IMR-90 (cell line): ENCODE measurements at regions not wholly inside any gene's neighbourhood (a gene's known extent, or its start where the extent isn't known, plus 50 kb on each side); places are given as distances from the start of the nearest gene placed in this dataset.

ENCODE experiments used
- ATAC-seq: fragments of 200-7000 bp; cut with Tn5 transposase; 2 replicates; pipeline ENCODE4 v1.9.1; 2020; ENCODE audit warnings: low read depth, mild to moderate bottlenecking, moderate library complexity
- BruUV-seq: library from RNA; stranded (reverse); fragments of 400-500 nt; replicated peaks from 2 replicates; lab custom pipeline; 2021; lab: Mats Ljungman, UMichigan
- CTCF ChIA-PET: fragments of 300-600 bp; formaldehyde crosslinking; extraction: SDS; loops from one replicate; lab custom pipeline; 2021; ENCODE audit warnings: antibody characterized with exemption; lab: Yijun Ruan, JAX
- POLR2A ChIA-PET: fragments of 300-600 bp; sonication (Branson Sonifier 250); formaldehyde crosslinking; loops from one replicate; lab custom pipeline; 2022; ENCODE audit warnings: antibody characterized with exemption; ENCODE audit not compliant: unreplicated experiment; lab: Charles Lee
- DNase-seq: peaks from one replicate; pipeline ENCODE4 v3.0.0; 2013
- H2AFZ ChIP-seq: replicated peaks from 2 replicates; pipeline ENCODE3; 2013; ENCODE audit warnings: low read length, mild to moderate bottlenecking; ENCODE audit not compliant: poor library complexity
- H2AK5ac ChIP-seq: 2 replicates; pipeline ENCODE4 v1.6.1; 2013; ENCODE audit warnings: low read depth, low read length, inconsistent platforms
- H2AK9ac ChIP-seq: replicated peaks from 2 replicates; pipeline ENCODE3; 2013; ENCODE audit warnings: mild to moderate bottlenecking, low read depth, low read length, moderate library complexity; ENCODE audit not compliant: poor library complexity
- H2BK120ac ChIP-seq: 2 replicates; pipeline ENCODE4 v1.6.1; 2013; ENCODE audit warnings: low read depth, low read length, inconsistent platforms
- H2BK15ac ChIP-seq: 3 replicates; pipeline ENCODE4 v1.6.1; 2013; ENCODE audit warnings: low read depth, low read length, inconsistent platforms
- H2BK20ac ChIP-seq: 2 replicates; pipeline ENCODE4 v1.6.1; 2013; ENCODE audit warnings: low read depth, mild to moderate bottlenecking, inconsistent platforms, low read length, moderate library complexity
- H2BK5ac ChIP-seq: 2 replicates; pipeline ENCODE4 v1.6.1; 2013; ENCODE audit warnings: mild to moderate bottlenecking, low read depth, low read length, inconsistent platforms; ENCODE audit not compliant: poor library complexity, severe bottlenecking
- H3K14ac ChIP-seq: replicated peaks from 2 replicates; pipeline ENCODE4 v1.6.1; 2013; ENCODE audit warnings: low read depth, low read length, inconsistent platforms
- H3K18ac ChIP-seq: 2 replicates; pipeline ENCODE4 v1.6.1; 2013; ENCODE audit warnings: low read depth, low read length, control low read depth
- H3K23ac ChIP-seq: 2 replicates; pipeline ENCODE4 v1.6.1; 2013; ENCODE audit warnings: low read depth, low read length, inconsistent platforms
- H3K27ac ChIP-seq: 2 replicates; pipeline ENCODE4 v1.5.1; 2013; ENCODE audit warnings: mild to moderate bottlenecking, control low read depth, low read length; ENCODE audit not compliant: insufficient read depth
- H3K27me3 ChIP-seq: 2 replicates; pipeline ENCODE4 v1.6.1; 2013; ENCODE audit warnings: low read length; ENCODE audit not compliant: control insufficient read depth, insufficient read depth
- H3K36me3 ChIP-seq: 2 replicates; pipeline ENCODE4 v1.6.1; 2013; ENCODE audit warnings: low read length, mixed read lengths; ENCODE audit not compliant: control insufficient read depth, insufficient read depth
- H3K4ac ChIP-seq: 2 replicates; pipeline ENCODE4 v1.6.1; 2013; ENCODE audit warnings: low read depth, low read length, inconsistent platforms
- H3K4me1 ChIP-seq: 2 replicates; pipeline ENCODE4 v1.6.1; 2013; ENCODE audit warnings: low read length, mixed read lengths; ENCODE audit not compliant: control insufficient read depth, insufficient read depth
- H3K4me2 ChIP-seq: 2 replicates; pipeline ENCODE4 v1.6.1; 2013; ENCODE audit warnings: low read depth, mild to moderate bottlenecking, control low read depth, low read length, moderate library complexity
- H3K4me3 ChIP-seq: 2 replicates; pipeline ENCODE4 v1.5.1; 2013; ENCODE audit warnings: low read depth, mild to moderate bottlenecking, control low read depth, low read length, moderate library complexity; ENCODE audit not compliant: insufficient read depth
- H3K56ac ChIP-seq: 2 replicates; pipeline ENCODE4 v1.6.1; 2013; ENCODE audit warnings: low read length, inconsistent platforms; ENCODE audit not compliant: insufficient read depth; ENCODE audit errors: extremely low read depth
- H3K79me1 ChIP-seq, 2 experiments: 2 replicates each; pipeline ENCODE4 v1.6.1; 2013; ENCODE audit warnings: low read length in 2 of 2, inconsistent platforms in 1 of 2, low read depth in 1 of 2
- H3K9ac ChIP-seq: 2 replicates; pipeline ENCODE4 v1.6.1; 2013; ENCODE audit warnings: low read depth, low read length, control low read depth
- H3K9me1 ChIP-seq: 2 replicates; pipeline ENCODE4 v1.6.1; 2013; ENCODE audit warnings: low read length, inconsistent platforms; ENCODE audit not compliant: insufficient read depth
- H3K9me3 ChIP-seq: 2 replicates; pipeline ENCODE4 v1.6.1; 2013; ENCODE audit warnings: low read length; ENCODE audit not compliant: control insufficient read depth, insufficient read depth
- H4K20me1 ChIP-seq: 2 replicates; pipeline ENCODE4 v1.6.1; 2013; ENCODE audit warnings: low read length, inconsistent platforms; ENCODE audit not compliant: insufficient read depth
- H4K5ac ChIP-seq: 2 replicates; pipeline ENCODE4 v1.6.1; 2013; ENCODE audit warnings: mild to moderate bottlenecking, low read depth, low read length, control low read depth
- H4K8ac ChIP-seq, 2 experiments: 2 replicates each; pipeline ENCODE4 v1.6.1; 2013; ENCODE audit warnings: low read depth in 2 of 2, low read length in 2 of 2, control low read depth in 1 of 2, inconsistent platforms in 1 of 2
- H4K91ac ChIP-seq: 2 replicates; pipeline ENCODE4 v1.6.1; 2013; ENCODE audit warnings: low read depth, low read length, inconsistent platforms; ENCODE audit not compliant: insufficient read depth
- BHLHE40 ChIP-seq: fragments of 150-350 bp; IDR thresholded peaks from 2 replicates; pipeline ENCODE4 v1.6.1; 2016; ENCODE audit warnings: mild to moderate bottlenecking, low read depth, low read length
- CEBPB ChIP-seq: IDR thresholded peaks from 2 replicates; pipeline ENCODE4 v1.6.1; 2012; ENCODE audit warnings: low read depth, low read length, improper control_type of control experiment
- CHD1 ChIP-seq: IDR thresholded peaks from 2 replicates; pipeline ENCODE4 v1.6.1; 2012; ENCODE audit warnings: low read depth, low read length, improper control_type of control experiment
- FOS ChIP-seq: fragments of 150-350 bp; IDR thresholded peaks from 2 replicates; pipeline ENCODE4 v1.6.1; 2016; ENCODE audit warnings: low read depth, low read length
- MAFK ChIP-seq: IDR thresholded peaks from 2 replicates; pipeline ENCODE4 v1.6.1; 2012; ENCODE audit warnings: low read depth, low read length, improper control_type of control experiment
- MAZ ChIP-seq: IDR thresholded peaks from 2 replicates; pipeline ENCODE4 v1.6.1; 2012; ENCODE audit warnings: low read depth, mild to moderate bottlenecking, low read length, improper control_type of control experiment, moderate library complexity, borderline replicate concordance
- MXI1 ChIP-seq: IDR thresholded peaks from 2 replicates; pipeline ENCODE4 v1.6.1; 2012; ENCODE audit warnings: low read depth, mild to moderate bottlenecking, low read length, moderate library complexity, borderline replicate concordance
- NFE2L2 ChIP-seq: fragments of 150-350 bp; IDR thresholded peaks from 2 replicates; pipeline ENCODE4 v1.6.1; 2016; ENCODE audit warnings: low read depth, mild to moderate bottlenecking, low read length
- POLR2A ChIP-seq: IDR thresholded peaks from 2 replicates; pipeline ENCODE4 v1.6.1; 2012; ENCODE audit warnings: mild to moderate bottlenecking, low read depth, low read length
- RAD21 ChIP-seq: IDR thresholded peaks from 2 replicates; pipeline ENCODE4 v1.6.1; 2012; ENCODE audit warnings: low read length, improper control_type of control experiment
- RCOR1 ChIP-seq: IDR thresholded peaks from 2 replicates; pipeline ENCODE4 v1.6.1; 2012; ENCODE audit warnings: mild to moderate bottlenecking, low read length, improper control_type of control experiment; ENCODE audit not compliant: insufficient replicate concordance
- RFX5 ChIP-seq: IDR thresholded peaks from 2 replicates; pipeline ENCODE4 v1.8.0; 2012; ENCODE audit warnings: low read depth, mild to moderate bottlenecking, low read length, moderate library complexity
- SMC3 ChIP-seq: fragments of 150-350 bp; IDR thresholded peaks from 2 replicates; pipeline ENCODE4 v1.6.1; 2016; ENCODE audit warnings: low read depth, mild to moderate bottlenecking, antibody characterized with exemption, low read length, moderate library complexity
- WGBS, 2 experiments: methylation state at CpG; one replicate each; pipeline versions ENCODE4 v1.1.5 to v1.1.7; 2013; ENCODE audit warnings: missing lambda C conversion rate in 2 of 2; ENCODE audit not compliant: insufficient read length in 1 of 2; ENCODE audit errors: extremely low coverage in 2 of 2; 5-methylcytosine and 5-hydroxymethylcytosine counted together
- dilution Hi-C: fragments of 300-500 bp; cut with HindIII; formaldehyde crosslinking; loops from one replicate; pipeline ENCODE4 v1.14.3; 2018; ENCODE audit warnings: low sequenced_read_pairs; ENCODE audit not compliant: unreplicated experiment
- in situ Hi-C: fragments of 300-500 bp; cut with MboI; formaldehyde crosslinking; loops from 3 replicates; pipeline ENCODE4 v1.14.3; 2019; ENCODE audit warnings: low sequenced_read_pairs, inconsistent platforms, mixed read lengths
- intact Hi-C: fragments of 100-400 bp; cut with micrococcal nuclease; formaldehyde crosslinking; loops from 2 replicates; pipeline ENCODE4 v1.10.0; 2022
- TF ChIP-seq, protein P1 (sequence below): fragments of 150-350 bp; IDR thresholded peaks from 2 replicates; pipeline ENCODE4 v1.6.1; 2016; ENCODE audit warnings: low read depth, mild to moderate bottlenecking, low read length, moderate library complexity, borderline replicate concordance
- TF ChIP-seq, protein P2 (sequence below): conservative IDR thresholded peaks from 2 replicates; pipeline ENCODE4 v1.5.1; 2012; ENCODE audit warnings: mild to moderate bottlenecking, low read depth, low read length, improper control_type of control experiment

DNA sequence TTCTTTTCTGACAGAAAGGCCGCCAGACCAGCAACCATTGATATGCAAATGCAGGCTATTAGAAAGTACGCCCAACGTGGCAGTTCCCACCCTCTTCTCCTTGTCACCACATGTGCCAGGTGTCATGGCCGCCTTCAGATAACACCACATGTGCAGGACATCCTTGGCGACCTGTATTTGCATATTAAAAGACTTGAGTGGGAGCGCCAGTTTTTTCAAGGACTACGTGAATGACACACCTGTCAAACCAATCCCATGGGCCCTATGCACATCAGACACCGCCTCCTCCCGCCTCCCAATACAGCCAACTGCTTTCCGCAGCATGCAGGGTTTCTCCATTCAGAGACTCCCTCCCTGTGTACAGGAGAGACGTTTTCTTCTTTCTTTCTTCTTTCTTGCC lies 318.6 kb upstream of the FAR2 start:
- H2BK120ac ChIP-seq = no peak overlapping the region
- H3K9me1 ChIP-seq = no peaks in the 10 kb centered on the region
- ATAC-seq (no peak), DNase-seq (no peak)
- H3K9me3 ChIP-seq = peaks cover 2% of the 10 kb centered on the region; the same call in 1 of the 2 replicates
- dilution Hi-C loops = no loop called here
- in situ Hi-C loops = no loop called here
- ChIA-PET CTCF (no interaction called here), POLR2A (no interaction called here)
- intact Hi-C loops = no loop called here
- H2BK20ac ChIP-seq = no peak overlapping the region
- no peak overlapping the region for H3K4me3 ChIP-seq
- H3K14ac ChIP-seq = no peak overlapping the region
- no peak overlapping the region for H2BK5ac ChIP-seq
- no peak overlapping the region for H2AK9ac ChIP-seq
- H4K20me1 ChIP-seq = no peaks in the 10 kb centered on the region
- H3K27me3 ChIP-seq = no peaks in the 10 kb centered on the region; the same call in 1 of the 2 replicates
- H3K9ac ChIP-seq = no peak overlapping the region
- no peak overlapping the region for H3K4ac ChIP-seq
- H3K36me3 ChIP-seq = no peaks in the 10 kb centered on the region
- H3K56ac ChIP-seq = no peak overlapping the region
- H3K4me1 ChIP-seq = no peaks in the 10 kb centered on the region
- H3K27ac ChIP-seq = no peak overlapping the region
- H4K8ac ChIP-seq = no peak overlapping the region
- no peak overlapping the region for H3K18ac ChIP-seq
- no peak overlapping the region for H4K91ac ChIP-seq
- no peak overlapping the region for H2AFZ ChIP-seq
- H3K23ac ChIP-seq = no peak overlapping the region
- H3K79me1 ChIP-seq = no peaks in the 10 kb centered on the region
- TF ChIP-seq POLR2A (no peak), BHLHE40 (no peak), RCOR1 (no peak), MAZ (no peak), SMC3 (no peak), NFE2L2 (no peak), RAD21 (no peak), MXI1 (no peak), CHD1 (no peak), FOS (no peak), CEBPB (no peak), MAFK (no peak), RFX5 (no peak)
- TF ChIP-seq, protein P1, sequence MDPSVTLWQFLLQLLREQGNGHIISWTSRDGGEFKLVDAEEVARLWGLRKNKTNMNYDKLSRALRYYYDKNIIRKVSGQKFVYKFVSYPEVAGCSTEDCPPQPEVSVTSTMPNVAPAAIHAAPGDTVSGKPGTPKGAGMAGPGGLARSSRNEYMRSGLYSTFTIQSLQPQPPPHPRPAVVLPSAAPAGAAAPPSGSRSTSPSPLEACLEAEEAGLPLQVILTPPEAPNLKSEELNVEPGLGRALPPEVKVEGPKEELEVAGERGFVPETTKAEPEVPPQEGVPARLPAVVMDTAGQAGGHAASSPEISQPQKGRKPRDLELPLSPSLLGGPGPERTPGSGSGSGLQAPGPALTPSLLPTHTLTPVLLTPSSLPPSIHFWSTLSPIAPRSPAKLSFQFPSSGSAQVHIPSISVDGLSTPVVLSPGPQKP = no peak
- TF ChIP-seq, protein P2, sequence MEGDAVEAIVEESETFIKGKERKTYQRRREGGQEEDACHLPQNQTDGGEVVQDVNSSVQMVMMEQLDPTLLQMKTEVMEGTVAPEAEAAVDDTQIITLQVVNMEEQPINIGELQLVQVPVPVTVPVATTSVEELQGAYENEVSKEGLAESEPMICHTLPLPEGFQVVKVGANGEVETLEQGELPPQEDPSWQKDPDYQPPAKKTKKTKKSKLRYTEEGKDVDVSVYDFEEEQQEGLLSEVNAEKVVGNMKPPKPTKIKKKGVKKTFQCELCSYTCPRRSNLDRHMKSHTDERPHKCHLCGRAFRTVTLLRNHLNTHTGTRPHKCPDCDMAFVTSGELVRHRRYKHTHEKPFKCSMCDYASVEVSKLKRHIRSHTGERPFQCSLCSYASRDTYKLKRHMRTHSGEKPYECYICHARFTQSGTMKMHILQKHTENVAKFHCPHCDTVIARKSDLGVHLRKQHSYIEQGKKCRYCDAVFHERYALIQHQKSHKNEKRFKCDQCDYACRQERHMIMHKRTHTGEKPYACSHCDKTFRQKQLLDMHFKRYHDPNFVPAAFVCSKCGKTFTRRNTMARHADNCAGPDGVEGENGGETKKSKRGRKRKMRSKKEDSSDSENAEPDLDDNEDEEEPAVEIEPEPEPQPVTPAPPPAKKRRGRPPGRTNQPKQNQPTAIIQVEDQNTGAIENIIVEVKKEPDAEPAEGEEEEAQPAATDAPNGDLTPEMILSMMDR = no peak
- H2BK15ac ChIP-seq = no peak overlapping the region
- BruUV-seq = no TSS peak
- no CpG with 5 or more reads among the region's 11 CpGs for WGBS, 2 experiments
- H2AK5ac ChIP-seq = no peak overlapping the region
- no peak overlapping the region for H3K4me2 ChIP-seq
- H4K5ac ChIP-seq = no peak overlapping the region
